HEK293T (cell line): ENCODE measurements at regions not wholly inside any gene's neighbourhood (a gene's known extent, or its start where the extent isn't known, plus 50 kb on each side); places are given as distances from the start of the nearest gene placed in this dataset.

Experiments
- CTCF ChIA-PET: fragments of 350-600 bp; formaldehyde crosslinking; extraction: SDS; loops from one replicate; lab custom pipeline; 2021; ENCODE audit warnings: antibody characterized with exemption, inconsistent platforms; lab: Yijun Ruan, JAX
- POLR2A ChIA-PET: fragments of 350-600 bp; formaldehyde crosslinking; extraction: SDS; loops from one replicate; lab custom pipeline; 2020; ENCODE audit warnings: antibody characterized with exemption, inconsistent platforms; lab: Yijun Ruan, JAX
- DNase-seq: peaks from one replicate; pipeline ENCODE4 v3.0.0; 2012; ENCODE audit warnings: mixed read lengths; ENCODE audit errors: extremely low spot score
- ARNT ChIP-seq: fragments of 450-650 bp; IDR thresholded peaks from 2 replicates; pipeline ENCODE4 v1.6.1; 2017; ENCODE audit warnings: mild to moderate bottlenecking
- BHLHE40 ChIP-seq: fragments of 450-650 bp; IDR thresholded peaks from 2 replicates; pipeline ENCODE4 v1.6.1; 2016; ENCODE audit warnings: mild to moderate bottlenecking, moderate library complexity, borderline replicate concordance
- CTBP1 ChIP-seq: fragments of 450-650 bp; IDR thresholded peaks from 2 replicates; pipeline ENCODE4 v1.6.1; 2016; ENCODE audit warnings: borderline replicate concordance
- ELF4 ChIP-seq: fragments of 450-650 bp; IDR thresholded peaks from 2 replicates; pipeline ENCODE4 v1.6.1; 2017; ENCODE audit warnings: antibody characterized with exemption
- FOXA1 ChIP-seq: fragments of 450-650 bp; IDR thresholded peaks from 2 replicates; pipeline ENCODE4 v1.6.1; 2016; ENCODE audit warnings: mild to moderate bottlenecking
- FOXK2 ChIP-seq: fragments of 450-650 bp; IDR thresholded peaks from 2 replicates; pipeline ENCODE4 v1.6.1; 2016; ENCODE audit warnings: mild to moderate bottlenecking
- FOXM1 ChIP-seq: fragments of 450-650 bp; IDR thresholded peaks from 2 replicates; pipeline ENCODE4 v1.6.1; 2017; ENCODE audit warnings: mild to moderate bottlenecking, borderline replicate concordance
- HDGF ChIP-seq: fragments of 450-650 bp; IDR thresholded peaks from 2 replicates; pipeline ENCODE4 v1.6.1; 2017; ENCODE audit warnings: antibody characterized with exemption, borderline replicate concordance
- L3MBTL2 ChIP-seq: fragments of 450-650 bp; conservative IDR thresholded peaks from 2 replicates; pipeline ENCODE4 v1.6.1; 2016; ENCODE audit warnings: mild to moderate bottlenecking
- LEF1 ChIP-seq: fragments of 450-650 bp; IDR thresholded peaks from 2 replicates; pipeline ENCODE4 v1.6.1; 2017; ENCODE audit warnings: mild to moderate bottlenecking, borderline replicate concordance
- NFRKB ChIP-seq: fragments of 450-650 bp; IDR thresholded peaks from 2 replicates; pipeline ENCODE4 v1.6.1; 2016; ENCODE audit warnings: mild to moderate bottlenecking, moderate library complexity
- SP1 ChIP-seq: fragments of 450-650 bp; IDR thresholded peaks from 2 replicates; pipeline ENCODE4 v1.6.1; 2017
- SUZ12 ChIP-seq: fragments of 450-650 bp; IDR thresholded peaks from 2 replicates; pipeline ENCODE4 v1.6.1; 2016; ENCODE audit warnings: mild to moderate bottlenecking
- TARDBP ChIP-seq: fragments of 450-650 bp; IDR thresholded peaks from 2 replicates; pipeline ENCODE4 v1.6.1; 2016
- ZNF384 ChIP-seq: fragments of 450-650 bp; IDR thresholded peaks from 2 replicates; pipeline ENCODE4 v1.6.1; 2016
- TF ChIP-seq, protein P1 (sequence below): fragments of 450-650 bp; IDR thresholded peaks from 2 replicates; pipeline ENCODE4 v1.6.1; 2016

DNA sequence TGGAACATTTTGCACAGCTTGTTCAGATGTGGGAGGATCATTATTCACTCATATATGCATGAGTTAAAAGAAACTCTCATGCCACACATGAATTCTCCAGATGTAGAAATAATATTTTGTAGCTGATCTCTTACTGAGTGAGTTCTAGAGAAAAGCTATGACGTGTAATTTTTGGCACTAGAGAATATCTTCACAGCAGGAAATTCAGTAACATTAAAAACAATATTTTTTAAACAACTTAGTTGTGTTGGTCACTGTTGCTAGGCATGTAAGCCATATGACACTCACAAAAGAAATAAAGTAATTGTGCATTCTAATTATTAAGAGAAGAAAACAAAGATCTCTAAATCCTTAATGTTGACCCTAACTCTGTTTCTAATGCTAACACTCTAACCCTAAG lies 371.4 kb upstream of the SLC10A2 start:
- CTCF ChIA-PET = no interaction called here

DNA sequence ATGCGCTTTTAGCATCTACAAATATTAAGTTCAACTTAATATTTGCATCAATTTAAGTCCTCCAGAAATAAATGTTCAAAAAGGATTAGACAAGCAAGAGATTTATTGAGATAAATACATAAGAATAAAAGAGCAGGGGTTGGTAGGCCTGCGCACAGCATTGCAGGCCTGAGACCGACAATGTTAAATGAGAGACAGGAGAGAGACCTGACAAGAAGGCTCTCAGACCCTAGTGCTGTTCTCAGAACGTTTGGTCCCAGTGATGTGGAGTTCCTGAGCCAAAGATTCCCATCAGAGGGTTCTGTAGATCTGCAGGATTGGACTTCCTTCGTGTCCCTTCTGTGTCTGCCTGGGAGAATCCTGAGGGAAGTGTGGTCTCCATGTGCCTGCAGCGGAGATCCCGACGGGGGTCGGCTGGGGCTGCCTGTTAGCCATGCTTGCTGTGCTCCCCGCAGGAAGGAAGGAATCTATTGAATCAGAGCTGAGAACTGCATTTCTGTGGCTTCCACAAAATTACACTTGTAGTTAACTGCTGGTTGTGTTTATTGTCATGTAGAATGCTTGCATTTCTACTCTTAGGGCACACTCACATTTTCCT lies 369.9 kb upstream of the SLC10A2 start:
- no peak for TF ChIP-seq TARDBP
- TF ChIP-seq FOXK2 = no peak
- no peak for TF ChIP-seq ARNT
- no peak for TF ChIP-seq SP1
- DNase-seq = no peak
- CTCF ChIA-PET = no interaction called here
- POLR2A ChIA-PET = no interaction called here

More for the DNA sequence above, 371.4 kb upstream of the SLC10A2 start:
- POLR2A ChIA-PET = no interaction called here
- no peak for TF ChIP-seq HDGF
- TF ChIP-seq, protein P1, sequence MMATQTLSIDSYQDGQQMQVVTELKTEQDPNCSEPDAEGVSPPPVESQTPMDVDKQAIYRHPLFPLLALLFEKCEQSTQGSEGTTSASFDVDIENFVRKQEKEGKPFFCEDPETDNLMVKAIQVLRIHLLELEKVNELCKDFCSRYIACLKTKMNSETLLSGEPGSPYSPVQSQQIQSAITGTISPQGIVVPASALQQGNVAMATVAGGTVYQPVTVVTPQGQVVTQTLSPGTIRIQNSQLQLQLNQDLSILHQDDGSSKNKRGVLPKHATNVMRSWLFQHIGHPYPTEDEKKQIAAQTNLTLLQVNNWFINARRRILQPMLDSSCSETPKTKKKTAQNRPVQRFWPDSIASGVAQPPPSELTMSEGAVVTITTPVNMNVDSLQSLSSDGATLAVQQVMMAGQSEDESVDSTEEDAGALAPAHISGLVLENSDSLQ = no peak
- DNase-seq = no peak

DNA sequence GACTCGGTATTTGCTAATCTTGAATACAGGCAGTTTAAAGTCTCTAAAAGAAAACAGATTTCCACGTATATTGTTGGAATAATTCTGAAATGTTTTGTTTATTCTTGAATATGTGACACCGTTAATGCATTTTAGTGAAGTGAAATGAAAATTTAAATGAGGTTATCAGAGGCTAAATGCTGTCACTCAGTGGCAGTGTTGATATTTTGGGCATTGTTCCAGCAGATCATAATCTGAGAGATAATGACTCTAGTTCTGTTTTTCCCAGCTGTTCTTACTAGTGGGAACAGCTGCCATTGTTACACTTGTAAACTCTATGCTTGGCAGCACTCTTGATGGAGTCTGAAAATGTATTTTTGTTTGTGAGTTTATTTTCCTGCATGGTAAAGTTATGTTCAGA lies 365.6 kb upstream of the SLC10A2 start:
- ChIA-PET POLR2A (no interaction called here), CTCF (no interaction called here)
- DNase-seq = no peak
- TF ChIP-seq L3MBTL2 (no peak), TARDBP (no peak), HDGF (no peak), ZNF384 (no peak), FOXK2 (no peak), BHLHE40 (no peak), ARNT (no peak), CTBP1 (no peak)
- TF ChIP-seq, protein P1 = no peak

DNA sequence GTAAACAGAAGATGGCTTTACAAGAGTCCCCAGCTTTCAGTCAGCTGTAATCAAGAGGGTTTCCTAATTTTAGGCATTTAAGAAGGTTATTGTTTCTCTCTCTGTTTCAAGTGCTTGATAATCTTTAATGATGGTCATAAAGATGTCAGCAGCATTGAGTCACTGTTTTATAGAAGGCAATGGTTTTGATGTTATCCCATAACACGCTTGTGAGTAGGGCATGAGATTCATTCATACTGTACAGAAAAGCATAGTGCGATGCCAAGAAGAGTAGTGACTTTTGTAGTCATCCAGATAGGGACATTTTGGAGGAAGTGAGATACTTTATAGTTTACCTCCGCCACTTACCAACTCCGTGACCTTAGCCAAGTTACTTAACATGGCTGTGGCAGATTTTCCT lies 364.2 kb upstream of the SLC10A2 start:
- no peak for TF ChIP-seq FOXM1
- TF ChIP-seq FOXA1 = no peak
- TF ChIP-seq BHLHE40 = no peak
- no peak for TF ChIP-seq ARNT
- ChIA-PET CTCF (no interaction called here), POLR2A (no interaction called here)
- DNase-seq = no peak

DNA sequence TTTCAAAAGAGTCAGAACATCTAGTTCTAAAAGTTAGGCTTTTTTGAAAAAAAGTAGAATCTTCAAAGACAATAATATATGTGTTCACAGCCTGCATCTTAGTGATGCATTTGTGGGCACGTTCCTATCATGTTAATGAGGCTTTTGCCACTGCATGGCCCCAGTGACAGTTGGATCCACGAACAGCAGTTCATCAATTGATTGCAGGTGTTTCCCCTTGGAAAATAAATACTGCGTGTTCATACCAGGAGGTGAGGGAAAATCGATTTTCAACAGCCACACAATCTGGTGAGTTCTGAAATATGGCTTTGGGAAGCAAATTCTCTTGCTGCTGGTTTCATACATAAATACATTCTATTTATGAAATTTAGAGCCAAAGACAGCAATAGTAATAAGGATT lies 343.8 kb upstream of the SLC10A2 start:
- ChIA-PET POLR2A (no interaction called here), CTCF (no interaction called here)
- no peak for TF ChIP-seq ZNF384
- TF ChIP-seq L3MBTL2 = no peak
- TF ChIP-seq, protein P1 = no peak
- no peak for TF ChIP-seq LEF1
- TF ChIP-seq FOXA1 = no peak
- no peak for TF ChIP-seq NFRKB
- TF ChIP-seq BHLHE40 = no peak
- TF ChIP-seq ELF4 = no peak
- TF ChIP-seq HDGF = no peak
- no peak for DNase-seq

DNA sequence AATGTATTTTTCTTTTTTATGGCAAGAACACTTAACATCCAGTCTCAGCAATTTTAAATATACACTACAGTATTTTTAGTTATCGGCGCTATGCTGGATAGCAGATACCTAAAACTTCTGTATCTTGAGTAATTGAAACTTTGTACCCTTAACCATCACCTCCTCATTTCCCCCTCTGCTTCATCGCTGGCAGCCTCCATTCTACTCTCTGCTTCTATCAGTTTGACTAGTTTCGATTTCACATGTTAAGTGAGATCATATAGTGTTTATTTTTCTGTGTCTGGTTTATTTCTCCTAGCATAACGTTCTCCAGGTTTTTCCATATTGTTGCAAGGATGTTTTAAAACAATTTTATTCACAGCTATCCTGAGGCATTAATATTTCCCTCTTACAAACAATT lies 340.8 kb upstream of the SLC10A2 start:
- ChIA-PET POLR2A (no interaction called here), CTCF (no interaction called here)
- no peak for TF ChIP-seq ZNF384
- no peak for TF ChIP-seq HDGF
- DNase-seq = no peak

DNA sequence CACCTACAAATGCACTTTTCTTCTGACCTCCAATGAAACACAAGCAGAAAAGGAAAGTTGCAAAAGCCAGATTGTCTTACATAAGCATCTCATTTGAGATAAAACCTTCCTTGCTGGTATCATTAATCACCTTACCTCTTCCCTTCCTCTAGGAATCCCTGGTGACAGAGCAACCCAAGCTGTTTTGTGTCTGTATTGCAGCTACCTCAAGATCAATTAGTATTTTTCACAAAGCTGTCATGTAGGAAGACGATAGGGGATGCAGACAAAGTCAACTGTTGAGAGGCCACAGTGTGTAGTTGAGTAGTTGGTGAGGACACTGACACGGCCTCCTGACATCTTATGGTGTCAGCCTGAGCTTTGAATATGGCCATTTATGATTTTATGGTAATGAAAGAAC lies 339.1 kb upstream of the SLC10A2 start:
- TF ChIP-seq ZNF384 = no peak
- TF ChIP-seq CTBP1 = no peak
- TF ChIP-seq FOXM1 = no peak
- no peak for TF ChIP-seq ARNT
- TF ChIP-seq BHLHE40 = no peak
- TF ChIP-seq NFRKB = no peak
- no peak for TF ChIP-seq TARDBP
- no peak for TF ChIP-seq SUZ12
- no peak for TF ChIP-seq L3MBTL2
- TF ChIP-seq FOXK2 = no peak
- TF ChIP-seq, protein P1 = no peak
- no peak for DNase-seq
- ChIA-PET POLR2A (no interaction called here), CTCF (no interaction called here)
